NCI-H748 (cell line): ENCODE measurements at regions not wholly inside any gene's neighbourhood (a gene's known extent, or its start where the extent isn't known, plus 50 kb on each side); places are given as distances from the start of the nearest gene placed in this dataset.
"Not testable (repeated sequence)": the region's sequence is repeated elsewhere in the genome, so short reads cannot be mapped to it uniquely, and the experiment has no call there.

Source experiments
- DNase-seq: peaks from one replicate; lab custom pipeline; 2025; ENCODE audit not compliant: unreplicated experiment; lab: John Stamatoyannopoulos, UW

- DNase-seq, result peak; percentile 99
Measured at GRCh38 chr6:27807441-27808241, 104.6 kb downstream of the OR2B2 start.

GRCh38 chr6:27806981-27807440, 105.2 kb downstream of the OR2B2 start:
- DNase-seq, result peak; percentile 65

- DNase-seq, result no peak
Measured at GRCh38 chr6:27805347-27805746, 106.8 kb downstream of the OR2B2 start.

- no peak for DNase-seq
Measured at GRCh38 chr6:27804851-27805250, 107.3 kb downstream of the OR2B2 start.

GRCh38 chr6:27800731-27801373, 111.3 kb downstream of the OR2B2 start:
- DNase-seq, result no peak

- no peak for DNase-seq
Measured at GRCh38 chr6:27797960-27798359, 114.2 kb downstream of the OR2B2 start.

GRCh38 chr6:27796736-27797481, 115.3 kb downstream of the OR2B2 start:
- not testable (repeated sequence) for DNase-seq

GRCh38 chr6:27795697-27796494, 116.3 kb downstream of the OR2B2 start:
- DNase-seq, result peak; percentile 93

GRCh38 chr6:27791182-27791943, 120.8 kb downstream of the OR2B2 start:
- DNase-seq, result peak; percentile 92

- not testable (repeated sequence) for DNase-seq
Measured at GRCh38 chr6:27788376-27788775, 123.8 kb downstream of the OR2B2 start.

GRCh38 chr6:27786048-27786447, 126.1 kb downstream of the OR2B2 start:
- no peak for DNase-seq

GRCh38 chr6:27785294-27785693, 126.9 kb downstream of the OR2B2 start:
- no peak for DNase-seq

- no peak for DNase-seq
Measured at GRCh38 chr6:27782748-27783147, 129.4 kb downstream of the OR2B2 start.

GRCh38 chr6:27778625-27779417, 133.4 kb downstream of the OR2B2 start:
- no peak for DNase-seq

- DNase-seq, result no peak
Measured at GRCh38 chr6:27777614-27778355, 134.4 kb downstream of the OR2B2 start.

- no peak for DNase-seq
Measured at GRCh38 chr6:27777126-27777525, 135.1 kb downstream of the OR2B2 start.

- DNase-seq, result no peak
Measured at GRCh38 chr6:27776504-27776903, 135.7 kb downstream of the OR2B2 start.

- no peak for DNase-seq
Measured at GRCh38 chr6:27775796-27776184, 136.4 kb downstream of the OR2B2 start.
